Femur (tissue), 1 donor: ENCODE measurements at regions not wholly inside any gene's neighbourhood (a gene's known extent, or its start where the extent isn't known, plus 50 kb on each side); places are given as distances from the start of the nearest gene placed in this dataset.

Experiments
- DNase-seq: peaks from one replicate; pipeline ENCODE4 v3.0.0-alpha.2; 2017

GRCh38 chr3:64870876-64871646, 183.3 kb upstream of the ADAMTS9 start:
- no peak for DNase-seq

GRCh38 chr3:64867224-64867623, 179.4 kb upstream of the ADAMTS9 start:
- DNase-seq = no peak

- no peak for DNase-seq
These were observed 178.2 kb upstream of the ADAMTS9 start for GRCh38 chr3:64865839-64866570.

- no peak for DNase-seq
These were observed 175.7 kb upstream of the ADAMTS9 start for GRCh38 chr3:64863226-64864212.

- DNase-seq = no peak
These were observed 173.9 kb upstream of the ADAMTS9 start for GRCh38 chr3:64861684-64862083.

- DNase-seq = no peak
These were observed 172.7 kb upstream of the ADAMTS9 start for GRCh38 chr3:64860536-64860870.

- no peak for DNase-seq
These were observed 172.1 kb upstream of the ADAMTS9 start for GRCh38 chr3:64859625-64860535.

- DNase-seq = no peak
These were observed 169.2 kb upstream of the ADAMTS9 start for GRCh38 chr3:64856977-64857516.

GRCh38 chr3:64856106-64856505, 168.3 kb upstream of the ADAMTS9 start:
- DNase-seq = no peak

- no peak for DNase-seq
These were observed 165.7 kb upstream of the ADAMTS9 start for GRCh38 chr3:64853456-64853855.

- DNase-seq = no peak
These were observed 164.9 kb upstream of the ADAMTS9 start for GRCh38 chr3:64852738-64853137.

GRCh38 chr3:64848822-64849221, 161.0 kb upstream of the ADAMTS9 start:
- peak; percentile 70 for DNase-seq

GRCh38 chr3:64848127-64848800, 160.5 kb upstream of the ADAMTS9 start:
- no peak for DNase-seq

GRCh38 chr3:64844558-64844957, 156.8 kb upstream of the ADAMTS9 start:
- no peak for DNase-seq

GRCh38 chr3:64837986-64838735, 150.4 kb upstream of the ADAMTS9 start:
- DNase-seq = no peak

- DNase-seq = no peak
These were observed 149.4 kb upstream of the ADAMTS9 start for GRCh38 chr3:64837126-64837738.

- no peak for DNase-seq
These were observed 148.3 kb upstream of the ADAMTS9 start for GRCh38 chr3:64836097-64836496.

GRCh38 chr3:64832098-64832497, 144.3 kb upstream of the ADAMTS9 start:
- no peak for DNase-seq

GRCh38 chr3:64830681-64831080, 142.9 kb upstream of the ADAMTS9 start:
- DNase-seq = no peak

GRCh38 chr3:64829331-64829730, 141.5 kb upstream of the ADAMTS9 start:
- DNase-seq = no peak
